ENCODE measurements at regions not wholly inside any gene's neighbourhood (a gene's known extent, or its start where the extent isn't known, plus 50 kb on each side); places are given as distances from the start of the nearest gene placed in this dataset.

DNA sequence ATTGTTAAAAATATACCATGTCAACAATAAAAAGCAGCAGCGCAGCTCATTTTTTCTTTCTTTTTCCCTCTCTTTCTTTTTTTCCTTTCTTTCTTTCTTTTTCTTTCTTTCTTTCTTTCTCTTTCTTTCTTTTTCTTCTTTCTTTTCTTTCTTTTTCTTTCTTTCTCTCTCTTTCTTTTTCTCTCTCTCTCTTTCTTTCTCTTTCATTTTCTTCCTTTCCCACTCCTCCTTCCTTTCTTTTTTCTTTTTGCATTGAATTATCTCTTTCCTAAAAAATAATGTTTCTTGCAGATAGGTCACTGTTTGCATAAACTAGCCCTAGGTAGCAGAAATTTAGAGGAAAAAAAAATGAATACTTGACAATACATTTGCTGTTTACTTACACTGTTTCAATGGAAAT lies 755.1 kb upstream of the COBL start:
- DNase-seq, result no peak

DNA sequence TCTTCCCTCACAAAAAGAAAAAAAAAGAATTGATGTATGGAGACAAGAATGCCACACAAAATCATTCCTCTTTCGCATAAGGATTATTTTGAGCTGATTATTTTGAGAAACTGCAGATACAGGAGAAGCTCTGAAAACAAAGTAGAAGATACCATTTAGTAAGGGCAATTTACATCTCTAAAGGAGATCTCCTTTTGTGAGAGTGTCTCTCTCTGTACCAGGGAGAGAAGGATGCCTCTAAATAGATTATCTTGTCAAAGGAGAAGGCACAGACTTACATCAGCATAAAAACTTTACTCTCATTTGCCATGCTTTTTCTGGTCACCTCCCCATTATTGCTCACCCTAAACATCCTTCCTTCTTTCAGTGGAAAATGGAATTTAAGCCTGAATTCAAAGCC lies 747.9 kb upstream of the COBL start:
- DNase-seq, result no peak

GRCh38 chr7:52061666-52062065 lies 745.1 kb upstream of the COBL start:
- no peak for DNase-seq

DNA sequence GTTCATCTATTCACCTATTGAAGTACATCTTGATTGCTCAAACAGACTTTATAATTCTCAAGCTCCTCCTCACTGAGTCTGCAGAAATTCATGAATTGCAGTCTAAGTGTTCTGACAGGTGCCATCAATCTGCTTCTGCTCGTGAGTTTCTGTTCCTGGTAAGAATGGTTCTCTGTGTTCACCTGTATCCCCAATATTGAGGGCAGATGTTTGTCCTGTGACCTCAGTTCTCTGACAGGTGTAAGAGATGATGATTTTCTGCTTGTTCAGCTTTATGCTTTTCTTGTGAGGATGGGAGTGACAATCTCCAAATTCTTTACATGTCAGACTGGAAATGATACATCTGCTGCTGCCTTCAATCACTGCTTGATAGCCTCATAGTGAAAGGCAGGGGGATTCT lies 736.9 kb upstream of the COBL start:
- no peak for DNase-seq

GRCh38 chr7:52030722-52031121 lies 714.1 kb upstream of the COBL start:
- DNase-seq, result no peak

DNA sequence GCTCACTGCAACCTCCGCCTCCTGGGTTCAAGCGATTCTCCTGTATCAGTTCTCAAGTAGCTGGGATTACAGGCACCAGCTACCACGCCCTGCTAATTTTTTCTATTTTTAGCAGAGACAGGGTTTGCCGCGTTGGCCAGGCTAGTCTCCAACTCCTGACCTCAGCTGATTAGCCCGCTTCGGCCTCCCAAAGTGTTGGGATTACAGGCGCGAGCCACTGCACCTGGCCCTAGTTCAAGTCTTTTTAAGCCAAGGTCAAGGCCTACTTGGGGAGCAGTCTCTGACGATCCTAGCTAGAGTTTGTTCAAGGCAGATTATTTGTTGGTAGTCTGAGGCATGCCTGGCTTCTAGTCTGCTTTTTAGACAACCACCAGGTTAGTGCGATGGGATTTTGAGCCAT lies 709.5 kb upstream of the COBL start:
- DNase-seq, result no peak

DNA sequence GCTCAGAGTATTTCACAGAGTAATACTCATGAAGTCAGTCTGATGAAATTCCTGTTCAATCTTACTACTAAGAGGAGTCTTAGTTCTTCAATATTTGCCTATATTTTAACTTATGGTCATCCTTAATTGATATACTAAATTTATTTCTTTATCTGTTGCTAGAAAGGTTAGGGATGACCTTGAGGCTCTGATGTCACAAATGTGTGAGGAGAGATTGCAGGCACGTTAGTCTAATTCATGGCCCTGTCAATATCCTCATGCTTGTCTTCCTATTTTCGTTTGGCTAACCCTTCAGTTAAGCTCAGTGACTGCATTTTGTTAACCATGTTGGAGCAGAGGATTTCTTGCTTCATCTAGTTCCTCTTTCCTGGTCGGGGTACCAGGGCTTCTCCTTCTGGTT lies 704.7 kb upstream of the COBL start:
- DNase-seq, result no peak

- no peak for DNase-seq
Measured at GRCh38 chr7:52018680-52019054, 702.1 kb upstream of the COBL start.

- DNase-seq, result peak in 2 of 56 donors; percentile 13 to 21
Measured at GRCh38 chr7:52017802-52018679, 701.4 kb upstream of the COBL start.

- no peak for DNase-seq
Measured at GRCh38 chr7:52009181-52009580, 692.6 kb upstream of the COBL start.

DNA sequence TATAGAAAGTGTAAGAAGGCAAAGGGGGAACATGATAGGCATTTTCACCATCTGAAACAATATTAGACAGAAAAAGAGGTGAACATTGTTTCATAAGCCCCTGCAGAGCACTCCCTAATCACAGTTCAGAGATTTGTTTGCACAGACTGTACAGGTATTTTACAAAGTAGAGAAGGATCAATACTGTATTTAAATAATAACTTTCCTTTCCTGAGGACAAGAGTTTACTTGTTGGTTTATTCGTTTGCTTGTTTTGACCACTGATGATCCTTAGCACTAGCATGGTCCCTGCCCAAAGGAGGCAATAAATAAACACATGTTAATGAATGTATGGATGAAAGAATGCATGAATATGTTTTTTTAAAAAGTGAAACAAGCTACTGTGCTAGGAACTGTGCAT lies 690.1 kb upstream of the COBL start:
- DNase-seq, result no peak

- no peak for DNase-seq
Measured at GRCh38 chr7:52005613-52006012, 689.0 kb upstream of the COBL start.

- no peak for DNase-seq
Measured at GRCh38 chr7:51995596-51996179, 679.1 kb upstream of the COBL start.

- no peak for DNase-seq
Measured at GRCh38 chr7:51982653-51983052, 666.0 kb upstream of the COBL start.

GRCh38 chr7:51980812-51981211 lies 664.2 kb upstream of the COBL start:
- DNase-seq, result no peak

DNA sequence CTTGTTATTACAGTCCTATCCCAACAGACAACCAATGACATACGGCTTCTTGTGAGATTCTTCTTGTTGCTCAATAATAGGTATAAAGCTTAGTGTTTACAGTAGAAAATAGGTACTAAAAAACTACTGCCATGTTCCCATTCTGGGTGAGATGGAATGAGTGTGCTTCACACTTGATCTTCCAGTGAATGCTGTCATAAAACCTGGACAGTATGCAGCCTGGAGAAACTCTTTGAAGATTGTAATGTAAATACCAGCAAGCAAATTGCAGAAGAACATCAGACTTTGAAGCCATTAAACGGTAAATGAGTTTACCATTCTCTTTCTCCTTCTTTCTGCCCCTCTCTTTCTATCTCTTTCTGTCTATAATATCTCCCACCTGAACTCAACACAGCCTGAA lies 663.7 kb upstream of the COBL start:
- DNase-seq, result no peak

GRCh38 chr7:51977913-51978312 lies 661.3 kb upstream of the COBL start:
- DNase-seq, result no peak

GRCh38 chr7:51973939-51974338 lies 657.3 kb upstream of the COBL start:
- no peak for DNase-seq

DNA sequence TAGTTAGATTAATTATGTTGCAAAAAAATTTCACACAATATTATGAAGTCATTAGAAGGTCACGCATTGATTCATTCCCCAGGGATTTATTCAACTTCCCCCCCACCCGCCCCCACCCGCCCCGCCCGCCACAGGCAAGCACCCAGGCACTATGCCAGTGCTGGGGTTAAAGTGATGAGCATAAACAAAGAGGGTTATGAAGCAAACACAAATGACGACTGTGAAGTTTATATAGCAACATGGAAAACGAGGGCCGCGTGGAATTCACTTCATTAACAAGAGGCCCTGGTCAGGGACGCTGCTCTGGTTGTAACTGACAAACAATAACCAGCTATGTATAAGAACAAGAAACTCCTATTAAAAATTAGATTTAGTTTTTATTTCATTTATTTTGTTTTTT lies 656.5 kb upstream of the COBL start:
- DNase-seq, result peak in 1 of 56 donors; percentile 26

- no peak for DNase-seq
Measured at GRCh38 chr7:51970961-51971665, 654.5 kb upstream of the COBL start.

DNA sequence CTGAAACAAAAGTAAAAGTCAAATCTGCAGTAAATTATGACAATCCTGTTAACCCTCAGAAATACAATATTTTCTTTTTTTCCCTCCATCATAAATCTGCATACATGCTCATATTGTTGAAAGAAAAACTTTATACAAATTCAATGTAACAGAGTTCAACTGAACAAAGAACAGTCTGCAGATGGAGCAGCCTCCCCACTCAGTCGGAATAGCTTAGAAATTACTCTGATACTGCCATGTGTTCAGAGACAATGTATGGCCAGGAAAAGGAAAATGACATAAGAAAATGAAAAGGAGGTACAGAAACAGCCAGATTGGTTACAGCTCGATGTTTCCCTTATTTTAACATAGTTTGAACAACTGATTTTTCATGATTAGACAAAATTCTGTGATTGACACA lies 651.9 kb upstream of the COBL start:
- DNase-seq, result no peak

DNA sequence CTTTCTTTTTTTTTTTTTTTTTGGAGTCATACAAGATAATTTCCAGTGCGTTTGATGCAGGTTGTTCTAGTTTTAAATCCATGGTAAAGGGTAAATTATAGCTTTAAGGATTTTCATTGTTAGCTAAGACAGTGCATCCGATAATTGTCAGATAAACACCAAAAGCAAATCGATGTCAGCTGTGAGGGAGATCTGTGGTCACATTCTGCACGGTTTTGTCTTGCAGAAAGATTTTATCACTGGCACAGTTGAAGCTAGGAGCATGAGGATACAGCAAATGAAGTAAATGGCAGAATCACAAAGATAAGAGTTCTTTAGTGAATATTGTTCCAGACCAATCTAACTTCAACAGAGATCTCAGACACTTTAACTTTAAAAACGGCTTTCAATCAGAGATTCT lies 648.8 kb upstream of the COBL start:
- DNase-seq, result no peak

GRCh38 chr7:51961804-51962203 lies 645.2 kb upstream of the COBL start:
- DNase-seq, result no peak
